K562 (cell line): ENCODE measurements at regions not wholly inside any gene's neighbourhood (a gene's known extent, or its start where the extent isn't known, plus 50 kb on each side); places are given as distances from the start of the nearest gene placed in this dataset.

ENCODE experiments used
- ATAC-seq: fragments of 200-7000 bp; cut with Tn5 transposase; 3 replicates; pipeline ENCODE4 v1.9.1; 2020; ENCODE audit warnings: moderate library complexity
- BruUV-seq: library from RNA; stranded (reverse); fragments of 400-500 nt; replicated peaks from 2 replicates; lab custom pipeline; 2021; lab: Mats Ljungman, UMichigan
- CTCF ChIA-PET: fragments of 300-600 bp; formaldehyde crosslinking; extraction: SDS; loops from one replicate; lab custom pipeline; 2021; ENCODE audit warnings: low intra/inter-chr PET ratio; lab: Yijun Ruan, JAX
- POLR2A ChIA-PET: fragments of 300-600, 350-650 bp; sonication (Branson Sonifier 250); formaldehyde crosslinking; extraction: SDS; loops from one replicate; lab custom pipeline; 2021; ENCODE audit warnings: antibody characterized with exemption, inconsistent platforms; lab: Yijun Ruan, JAX
- DNase-seq, 4 experiments: peaks; one replicate each; pipeline versions ENCODE4 v3.0.0 to v3.0.0-alpha.2; 2011 to 2018; ENCODE audit warnings: low spot score in 3 of 4, mixed read lengths in 3 of 4; ENCODE audit errors: extremely low read depth in 1 of 4
- FAIRE-seq: peaks from 2 replicates; lab custom pipeline; 2011; peaks lifted over from hg19 to GRCh38; lab: Jason Lieb, UNC
- H2AFZ ChIP-seq: 2 replicates; pipeline ENCODE4 v1.6.0; 2011; ENCODE audit warnings: low read depth, low read length, control low read depth, inconsistent platforms
- H3K27ac ChIP-seq: fragments of 200-600 bp; 3 replicates; pipeline ENCODE4 v1.8.0; 2011; ENCODE audit warnings: low read depth, mild to moderate bottlenecking, control low read depth, inconsistent platforms, low read length, moderate library complexity, mixed read lengths; ENCODE audit errors: extremely low read depth
- H3K27me3 ChIP-seq, 2 experiments: fragments of 300-600 bp in 1 of 2; 2 replicates in 1 of 2; 3 replicates in 1 of 2; pipeline versions ENCODE4 v1.6.0 to v1.8.0; 2011; ENCODE audit warnings: inconsistent platforms in 2 of 2, low read length in 2 of 2, mild to moderate bottlenecking in 1 of 2, mixed read lengths in 1 of 2, moderate library complexity in 1 of 2; ENCODE audit not compliant: control insufficient read depth in 2 of 2, insufficient read depth in 2 of 2
- H3K36me3 ChIP-seq: fragments of 300-600 bp; 3 replicates; pipeline ENCODE4 v1.8.0; 2011; ENCODE audit warnings: mild to moderate bottlenecking, low read length, inconsistent platforms; ENCODE audit not compliant: control insufficient read depth, insufficient read depth
- H3K4me1 ChIP-seq, 2 experiments: fragments of 200-600 bp in 1 of 2; replicated peaks in 1 of 2; 2 replicates in 1 of 2; 3 replicates in 1 of 2; pipeline versions ENCODE4 v1.5.1 to v1.8.0; 2011; ENCODE audit warnings: inconsistent platforms in 2 of 2, low read length in 2 of 2, mild to moderate bottlenecking in 1 of 2, mixed read lengths in 1 of 2, moderate library complexity in 1 of 2; ENCODE audit not compliant: control insufficient read depth in 2 of 2, insufficient read depth in 2 of 2
- H3K4me2 ChIP-seq: 2 replicates; pipeline ENCODE4 v1.6.1; 2011; ENCODE audit warnings: low read length, control low read depth, inconsistent platforms, mixed read lengths; ENCODE audit not compliant: insufficient read depth
- H3K4me3 ChIP-seq: fragments of 200-600 bp; sonication (generic), shearing (Covaris generic); 2 replicates; pipeline ENCODE4 v1.5.1; 2016; ENCODE audit warnings: control low read depth, inconsistent platforms
- H3K79me2 ChIP-seq: fragments of 200-600 bp; 3 replicates; pipeline ENCODE4 v1.8.0; 2011; ENCODE audit warnings: low read length, inconsistent platforms; ENCODE audit not compliant: control insufficient read depth, insufficient read depth
- H3K9ac ChIP-seq, 2 experiments: 2 replicates each; pipeline versions ENCODE4 v1.6.0 to v1.6.1; 2011; ENCODE audit warnings: low read depth in 2 of 2, low read length in 2 of 2, control low read depth in 1 of 2, inconsistent platforms in 1 of 2, mild to moderate bottlenecking in 1 of 2, mixed read lengths in 1 of 2; ENCODE audit not compliant: insufficient read depth in 1 of 2
- H3K9me1 ChIP-seq: one replicate; pipeline ENCODE4 v1.6.0; 2011; ENCODE audit warnings: inconsistent platforms, mild to moderate bottlenecking, low read length, moderate library complexity; ENCODE audit not compliant: control insufficient read depth, insufficient read depth
- H3K9me3 ChIP-seq: replicated peaks from 2 replicates; pipeline ENCODE4 v1.5.1; 2011; ENCODE audit warnings: low read depth, low read length, inconsistent platforms; ENCODE audit not compliant: control insufficient read depth, insufficient read depth
- H4K20me1 ChIP-seq: replicated peaks from 2 replicates; pipeline ENCODE4 v1.6.1; 2011; ENCODE audit warnings: low read length, inconsistent platforms, mixed read lengths; ENCODE audit not compliant: control insufficient read depth, insufficient read depth
- GABPA ChIP-seq: fragments of 200-800 bp; sonication (Bioruptor generic); conservative IDR thresholded peaks from 2 replicates; pipeline ENCODE4 v1.6.1; 2016; ENCODE audit warnings: low read depth, missing genetic modification characterization, missing compliant biosample characterization
- PRMT5 ChIP-seq: sonication (generic); formaldehyde crosslinking; IDR thresholded peaks from 2 replicates; pipeline ENCODE4 v1.5.0; 2020; ENCODE audit warnings: missing genetic modification reagents
- RFX7 ChIP-seq: fragments of 250-450 bp; sonication (Bioruptor Pico); IDR thresholded peaks from 2 replicates; pipeline ENCODE4 v1.5.1; 2021; ENCODE audit warnings: mild to moderate bottlenecking
- YBX1 ChIP-seq: fragments of 450-650 bp; IDR thresholded peaks from 2 replicates; pipeline ENCODE4 v1.7.1; 2016; ENCODE audit warnings: mild to moderate bottlenecking
- ZBTB40 ChIP-seq, 2 experiments: fragments of 450-650 bp in 1 of 2; sonication (generic) in 1 of 2; formaldehyde crosslinking in 1 of 2; IDR thresholded peaks; 2 replicates each; pipeline versions ENCODE4 v1.7.1 to v1.9.0; 2016 to 2022; ENCODE audit warnings: inconsistent platforms in 1 of 2, mild to moderate bottlenecking in 1 of 2, missing genetic modification reagents in 1 of 2
- WGBS: fragments of 100-300 bp; shearing (Covaris generic); methylation state at CpG from one replicate; pipeline ENCODE4 v1.1.6; 2016; ENCODE audit warnings: low coverage, mixed read lengths; ENCODE audit not compliant: insufficient coverage; ENCODE audit errors: missing lambda C conversion rate; 5-methylcytosine and 5-hydroxymethylcytosine counted together
- in situ Hi-C: fragments of 300-500 bp; cut with MboI; formaldehyde crosslinking; loops from 4 replicates; pipeline ENCODE4 v1.15.0; 2018; ENCODE audit warnings: inconsistent platforms, mixed read lengths
- intact Hi-C: fragments of 100-400 bp; cut with micrococcal nuclease; formaldehyde crosslinking; loops from 2 replicates; pipeline ENCODE4 v1.14.2; 2022

GRCh38 chr14:30230719-30231118 is 303.1 kb upstream of the PRKD1 start:
- DNase-seq = no peak
- Histone ChIP-seq H3K9ac (no peak overlapping the region), H2AFZ (no peak overlapping the region), H3K79me2 (no peaks in the 10 kb centered on the region), H3K36me3 (no peaks in the 10 kb centered on the region), H3K4me2 (no peak overlapping the region), H3K4me3 (no peak overlapping the region), H3K27me3 (no peaks in the 10 kb centered on the region), H3K9me3 (no peaks in the 10 kb centered on the region), H3K27ac (no peak overlapping the region), H4K20me1 (no peaks in the 10 kb centered on the region), H3K4me1 (no peaks in the 10 kb centered on the region), H3K9me1 (no peaks in the 10 kb centered on the region)
- intact Hi-C loops = no loop called here
- CTCF ChIA-PET = no interaction called here
- POLR2A ChIA-PET = no interaction called here
- in situ Hi-C loops = no loop called here
- TF ChIP-seq YBX1 = no peak
- no peak for TF ChIP-seq GABPA (tag)
- FAIRE-seq = no peak
- WGBS = 7% methylated on average over 3 of the region's 3 CpGs
- ATAC-seq = no peak
- no TSS peak for BruUV-seq

GRCh38 chr14:30234966-30235365 is 307.3 kb upstream of the PRKD1 start:
- BruUV-seq = no TSS peak
- Histone ChIP-seq H4K20me1 (no peaks in the 10 kb centered on the region), H3K4me1 (no peaks in the 10 kb centered on the region), H3K9ac (no peak overlapping the region), H3K79me2 (no peaks in the 10 kb centered on the region), H3K4me2 (no peak overlapping the region), H3K36me3 (no peaks in the 10 kb centered on the region), H3K4me3 (no peak overlapping the region), H2AFZ (no peak overlapping the region), H3K9me1 (no peaks in the 10 kb centered on the region), H3K27ac (no peak overlapping the region), H3K9me3 (no peaks in the 10 kb centered on the region), H3K27me3 (no peaks in the 10 kb centered on the region)
- intact Hi-C loops = no loop called here
- CTCF ChIA-PET = no interaction called here
- ATAC-seq = no peak
- in situ Hi-C loops = no loop called here
- WGBS = 0% methylated on average over 1 of the region's 1 CpG
- no peak for DNase-seq
- POLR2A ChIA-PET = interaction anchor here (0.6 kb wide), 1 partner anchor 11 kb away, joined by 3 read pairs; no protein-coding TSS in a partner anchor
- FAIRE-seq = no peak
- TF ChIP-seq RFX7 (no peak), ZBTB40 (IDR thresholded peaks at IDR 0.05) (no peak), ZBTB40 (CRISPR knock-in tag; IDR thresholded peaks at IDR 0.05) (no peak), PRMT5 (CRISPR knock-in tag) (no peak)
